ENCODE measurements at regions not wholly inside any gene's neighbourhood (a gene's known extent, or its start where the extent isn't known, plus 50 kb on each side); places are given as distances from the start of the nearest gene placed in this dataset.

DNA sequence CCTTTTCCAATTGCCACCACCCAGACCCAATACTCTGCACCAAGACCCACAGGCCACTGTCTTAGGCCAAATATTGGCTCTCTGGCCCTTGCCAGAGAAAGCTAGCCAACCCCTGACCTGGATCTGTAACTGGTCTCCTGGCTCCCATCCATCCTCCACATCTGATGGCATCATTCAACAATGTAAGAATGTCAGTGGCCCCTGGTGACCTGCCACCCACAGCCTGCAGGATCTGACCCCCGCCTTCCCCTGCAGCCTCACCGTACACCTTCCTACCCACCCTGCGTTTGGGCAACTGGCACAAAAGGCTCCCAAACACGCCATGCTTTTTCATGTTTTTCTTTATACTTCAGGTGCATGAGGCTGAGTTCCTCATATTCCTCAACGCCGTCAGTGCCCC lies 60.0 kb upstream of the ASAP2 start:
- Histone ChIP-seq H3K27ac (ENCODE audit: control insufficient read depth, insufficient read depth) (no peak overlapping the region), H3K4me1 (ENCODE audit: control insufficient read depth, insufficient read depth, low read length) (no peaks in the 10 kb centered on the region), H3K79me2 (ENCODE audit: control insufficient read depth, insufficient read depth, low read length) (no peaks in the 10 kb centered on the region), H3K36me3 (ENCODE audit: control insufficient read depth in 2 of 2, insufficient read depth in 2 of 2, low read length in 1 of 2) (no peaks in the 10 kb centered on the region), H2AFZ (ENCODE audit: control insufficient read depth, low read depth, low read length) (no peak overlapping the region), H3K9me3 (replicated peaks; ENCODE audit: control insufficient read depth, insufficient read depth, low read length) (no peaks in the 10 kb centered on the region), H3K4me3 (no peak overlapping the region), H3K4me2 (ENCODE audit: control insufficient read depth, insufficient read depth) (no peak overlapping the region), H4K20me1 (ENCODE audit: control insufficient read depth, insufficient read depth) (no peaks in the 10 kb centered on the region), H3K27me3 (replicated peaks in 1 of 2; ENCODE audit: control insufficient read depth in 2 of 2, insufficient read depth in 2 of 2, low read length in 1 of 2) (no peaks in the 10 kb centered on the region; a peak in 2 of 4 replicates), H3K9ac (ENCODE audit: control insufficient read depth, insufficient read depth, low read length) (no peak overlapping the region)
- DNase-seq (ENCODE audit: low read depth, low spot score) (no peak), FAIRE-seq (no peak), ATAC-seq (no peak)
- POLR2A ChIA-PET: no interaction called here
- in situ Hi-C loops (cut with MboI): no loop called here
- WGBS (ENCODE audit: insufficient coverage, insufficient replicate concordance, low lambda C conversion rate, missing lambda C conversion rate): 41% methylated on average over 6 of the region's 6 CpGs
- SMC1A ChIA-PET (ENCODE audit: uncharacterized antibody, unreplicated experiment): no interaction called here
- no TSS peak for BruUV-seq (replicated peaks)
- CTCF ChIA-PET: no interaction called here
- TF ChIP-seq E4F1 (IDR thresholded peaks at IDR 0.05; ENCODE audit: borderline replicate concordance, partially characterized antibody): no peak
- no peak for TF ChIP-seq HCFC1 (IDR thresholded peaks at IDR 0.05; ENCODE audit: low read length)
- no peak for TF ChIP-seq SREBF2 (IDR thresholded peaks at IDR 0.05; ENCODE audit: low read length)
- no peak for TF ChIP-seq FOXK2 (IDR thresholded peaks at IDR 0.05)
- TF ChIP-seq, protein P1, sequence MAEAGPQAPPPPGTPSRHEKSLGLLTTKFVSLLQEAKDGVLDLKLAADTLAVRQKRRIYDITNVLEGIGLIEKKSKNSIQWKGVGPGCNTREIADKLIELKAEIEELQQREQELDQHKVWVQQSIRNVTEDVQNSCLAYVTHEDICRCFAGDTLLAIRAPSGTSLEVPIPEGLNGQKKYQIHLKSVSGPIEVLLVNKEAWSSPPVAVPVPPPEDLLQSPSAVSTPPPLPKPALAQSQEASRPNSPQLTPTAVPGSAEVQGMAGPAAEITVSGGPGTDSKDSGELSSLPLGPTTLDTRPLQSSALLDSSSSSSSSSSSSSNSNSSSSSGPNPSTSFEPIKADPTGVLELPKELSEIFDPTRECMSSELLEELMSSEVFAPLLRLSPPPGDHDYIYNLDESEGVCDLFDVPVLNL (IDR thresholded peaks at IDR 0.05; ENCODE audit: low read depth, low read length): no peak
- no peak for TF ChIP-seq POLR2A (IDR thresholded peaks at IDR 0.05; ENCODE audit: low read depth, low read length)
- no peak for TF ChIP-seq SMAD1 (IDR thresholded peaks at IDR 0.05; ENCODE audit: low read depth, partially characterized antibody)
- no peak for TF ChIP-seq EED (IDR thresholded peaks at IDR 0.05; ENCODE audit: low read depth)
- no peak for TF ChIP-seq JUND (IDR thresholded peaks at IDR 0.05; ENCODE audit: low read depth, low read length)
- intact Hi-C loops (cut with micrococcal nuclease; ENCODE audit: unreplicated experiment): loop anchor here (10.0 kb wide), 1 partner anchor 188 kb away; no protein-coding TSS in a partner anchor
- RAD21 ChIA-PET (ENCODE audit: unreplicated experiment): no interaction called here
